Neural cell (in vitro differentiated cells): ENCODE measurements at regions not wholly inside any gene's neighbourhood (a gene's known extent, or its start where the extent isn't known, plus 50 kb on each side); places are given as distances from the start of the nearest gene placed in this dataset.

Source experiments
- H2AFZ ChIP-seq: fragments of 200-600, 300-800 bp; sonication (generic), shearing (Covaris generic); 2 replicates; pipeline ENCODE4 v1.6.0; 2014; ENCODE audit warnings: low read depth, mild to moderate bottlenecking, antibody characterized with exemption, low read length, moderate library complexity
- H3F3A ChIP-seq: fragments of 200-600 bp; shearing (Covaris generic); 2 replicates; pipeline ENCODE4 v1.6.1; 2016; ENCODE audit warnings: mild to moderate bottlenecking, moderate library complexity, mixed read lengths, antibody characterized with exemption, low read length; ENCODE audit not compliant: insufficient read depth, poor library complexity, severe bottlenecking
- H3K27ac ChIP-seq: fragments of 200-600, 300-800 bp; sonication (generic), shearing (Covaris generic); 2 replicates; pipeline ENCODE4 v1.5.1; 2014; ENCODE audit warnings: mild to moderate bottlenecking, low read length, moderate library complexity
- H3K27me3 ChIP-seq: fragments of 300-800, 200-600 bp; sonication (generic), shearing (Covaris generic); 2 replicates; pipeline ENCODE4 v1.6.0; 2014; ENCODE audit warnings: mild to moderate bottlenecking, low read depth, low read length, moderate library complexity; ENCODE audit not compliant: insufficient read depth
- H3K36me3 ChIP-seq: fragments of 300-800, 200-600 bp; sonication (generic), shearing (Covaris generic); 2 replicates; pipeline ENCODE4 v1.5.1; 2014; ENCODE audit warnings: mild to moderate bottlenecking, antibody characterized with exemption, low read length, moderate library complexity; ENCODE audit not compliant: insufficient read depth
- H3K4me2 ChIP-seq: fragments of 300-800, 200-600 bp; sonication (generic), shearing (Covaris generic); 2 replicates; pipeline ENCODE4 v1.6.0; 2014; ENCODE audit warnings: mild to moderate bottlenecking, low read length
- H3K4me3 ChIP-seq: fragments of 300-800, 200-600 bp; sonication (generic), shearing (Covaris generic); 2 replicates; pipeline ENCODE4 v1.5.1; 2014; ENCODE audit warnings: mild to moderate bottlenecking, low read length, moderate library complexity
- H3K79me2 ChIP-seq: fragments of 200-600 bp; shearing (Covaris generic); replicated peaks from 2 replicates; pipeline ENCODE4 v1.6.0; 2014; ENCODE audit warnings: mild to moderate bottlenecking, low read length, moderate library complexity; ENCODE audit not compliant: insufficient read depth
- H3K9ac ChIP-seq: fragments of 300-800, 200-600 bp; sonication (generic), shearing (Covaris generic); 2 replicates; pipeline ENCODE4 v1.6.1; 2016; ENCODE audit warnings: mild to moderate bottlenecking, low read length, mixed read lengths
- H3K9me2 ChIP-seq: fragments of 200-600 bp; shearing (Covaris generic); 2 replicates; pipeline ENCODE4 v1.6.1; 2016; ENCODE audit warnings: mild to moderate bottlenecking, low read length, mixed read lengths; ENCODE audit not compliant: insufficient read depth
- H3K9me3 ChIP-seq: fragments of 200-600, 300-800 bp; sonication (generic), shearing (Covaris generic); 2 replicates; pipeline ENCODE4 v1.6.1; 2016; ENCODE audit warnings: mild to moderate bottlenecking, mixed run types, low read length, moderate library complexity, mixed read lengths
- H4K20me1 ChIP-seq: fragments of 200-600 bp; shearing (Covaris generic); 2 replicates; pipeline ENCODE4 v1.6.1; 2016; ENCODE audit warnings: mild to moderate bottlenecking, mixed run types; ENCODE audit not compliant: insufficient read depth
- EP300 ChIP-seq: fragments of 450-650 bp; conservative IDR thresholded peaks from 2 replicates; pipeline ENCODE4 v1.6.1; 2014; ENCODE audit warnings: antibody characterized with exemption, mild to moderate bottlenecking, moderate library complexity; ENCODE audit not compliant: poor library complexity, severe bottlenecking
- EZH2 ChIP-seq: fragments of 200-600, 300-800 bp; shearing (Covaris generic), sonication (generic); IDR thresholded peaks from 2 replicates; pipeline ENCODE4 v1.6.1; 2014; ENCODE audit warnings: antibody characterized with exemption, low read length, borderline replicate concordance, mild to moderate bottlenecking; ENCODE audit not compliant: insufficient read depth, poor library complexity, severe bottlenecking
- MXI1 ChIP-seq: fragments of 450-650 bp; conservative IDR thresholded peaks from 2 replicates; pipeline ENCODE4 v1.6.1; 2014; ENCODE audit warnings: antibody characterized with exemption, mild to moderate bottlenecking; ENCODE audit not compliant: poor library complexity, severe bottlenecking
- POLR2AphosphoS5 ChIP-seq: IDR thresholded peaks from 2 replicates; pipeline ENCODE4 v1.6.1; 2012
- RAD21 ChIP-seq: fragments of 450-650 bp; conservative IDR thresholded peaks from 2 replicates; pipeline ENCODE4 v1.6.1; 2014; ENCODE audit warnings: antibody characterized with exemption, mild to moderate bottlenecking, moderate library complexity
- REST ChIP-seq: IDR thresholded peaks from 2 replicates; pipeline ENCODE4 v1.6.1; 2012; ENCODE audit warnings: borderline replicate concordance
- SMC3 ChIP-seq: fragments of 450-650 bp; conservative IDR thresholded peaks from 2 replicates; pipeline ENCODE4 v1.6.1; 2014; ENCODE audit warnings: antibody characterized with exemption, mild to moderate bottlenecking, moderate library complexity; ENCODE audit not compliant: poor library complexity
- TAF1 ChIP-seq: IDR thresholded peaks from 2 replicates; pipeline ENCODE4 v1.6.1; 2012; ENCODE audit warnings: low read depth
- TF ChIP-seq, protein P1 (sequence below): fragments of 450-650 bp; IDR thresholded peaks from 2 replicates; pipeline ENCODE4 v1.5.1; 2014; ENCODE audit warnings: antibody characterized with exemption, mild to moderate bottlenecking, moderate library complexity; ENCODE audit not compliant: poor library complexity, severe bottlenecking

GRCh38 chr16:51648526-51648925 is 497.5 kb upstream of the SALL1 start:
- no peak for TF ChIP-seq MXI1
- TF ChIP-seq, protein P1, sequence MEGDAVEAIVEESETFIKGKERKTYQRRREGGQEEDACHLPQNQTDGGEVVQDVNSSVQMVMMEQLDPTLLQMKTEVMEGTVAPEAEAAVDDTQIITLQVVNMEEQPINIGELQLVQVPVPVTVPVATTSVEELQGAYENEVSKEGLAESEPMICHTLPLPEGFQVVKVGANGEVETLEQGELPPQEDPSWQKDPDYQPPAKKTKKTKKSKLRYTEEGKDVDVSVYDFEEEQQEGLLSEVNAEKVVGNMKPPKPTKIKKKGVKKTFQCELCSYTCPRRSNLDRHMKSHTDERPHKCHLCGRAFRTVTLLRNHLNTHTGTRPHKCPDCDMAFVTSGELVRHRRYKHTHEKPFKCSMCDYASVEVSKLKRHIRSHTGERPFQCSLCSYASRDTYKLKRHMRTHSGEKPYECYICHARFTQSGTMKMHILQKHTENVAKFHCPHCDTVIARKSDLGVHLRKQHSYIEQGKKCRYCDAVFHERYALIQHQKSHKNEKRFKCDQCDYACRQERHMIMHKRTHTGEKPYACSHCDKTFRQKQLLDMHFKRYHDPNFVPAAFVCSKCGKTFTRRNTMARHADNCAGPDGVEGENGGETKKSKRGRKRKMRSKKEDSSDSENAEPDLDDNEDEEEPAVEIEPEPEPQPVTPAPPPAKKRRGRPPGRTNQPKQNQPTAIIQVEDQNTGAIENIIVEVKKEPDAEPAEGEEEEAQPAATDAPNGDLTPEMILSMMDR: no peak
- TF ChIP-seq RAD21: no peak
- TF ChIP-seq EZH2: no peak
- no peak for TF ChIP-seq TAF1
- TF ChIP-seq REST: no peak
- no peak for TF ChIP-seq POLR2AphosphoS5
- TF ChIP-seq EP300: no peak
- no peak for TF ChIP-seq SMC3
- Histone ChIP-seq H3K27me3 (no peaks in the 10 kb centered on the region), H3K4me2 (no peak overlapping the region), H3K9me3 (peaks cover 3% of the 10 kb centered on the region), H3K79me2 (no peaks in the 10 kb centered on the region), H2AFZ (no peak overlapping the region), H4K20me1 (no peaks in the 10 kb centered on the region), H3K9me2 (no peaks in the 10 kb centered on the region), H3K27ac (no peak overlapping the region), H3K9ac (no peak overlapping the region), H3F3A (no peaks in the 10 kb centered on the region), H3K36me3 (no peaks in the 10 kb centered on the region), H3K4me3 (no peak overlapping the region)

DNA sequence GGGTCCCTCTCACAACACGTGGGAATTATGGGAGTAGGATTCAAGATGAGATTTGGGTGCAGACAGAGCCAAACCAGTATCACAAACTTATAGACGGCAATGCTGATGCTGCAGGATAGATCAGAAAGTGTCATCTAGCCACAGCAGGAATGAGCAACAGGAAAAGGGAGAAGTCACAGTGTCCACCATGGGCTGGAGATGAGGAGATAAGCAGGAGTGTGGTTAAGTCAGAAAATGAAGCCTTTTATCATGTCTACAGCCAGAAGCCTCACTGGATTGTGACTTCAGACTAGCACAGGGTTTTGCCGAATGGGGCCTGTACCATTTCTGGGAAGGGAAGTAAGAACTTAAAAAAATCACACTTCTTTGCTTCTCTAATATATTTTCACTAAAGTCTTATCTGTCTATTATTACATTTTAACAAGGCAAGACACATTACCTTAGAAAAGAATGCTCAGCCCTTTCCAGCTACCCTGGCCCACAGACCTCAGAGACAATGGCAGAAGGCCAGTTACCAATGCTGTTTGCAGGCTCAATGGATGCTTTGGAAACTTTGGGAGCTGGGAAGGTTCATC is 490.2 kb upstream of the SALL1 start:
- H3K27ac ChIP-seq: no peak overlapping the region
- H3K27me3 ChIP-seq: no peaks in the 10 kb centered on the region
- no peaks in the 10 kb centered on the region for H3F3A ChIP-seq
- H3K79me2 ChIP-seq: no peaks in the 10 kb centered on the region
- no peak overlapping the region for H3K4me2 ChIP-seq
- no peak overlapping the region for H2AFZ ChIP-seq
- no peaks in the 10 kb centered on the region for H3K9me2 ChIP-seq
- TF ChIP-seq POLR2AphosphoS5 (no peak), EZH2 (no peak), MXI1 (no peak), SMC3 (no peak), EP300 (no peak), REST (no peak)
- TF ChIP-seq, protein P1: no peak
- H3K36me3 ChIP-seq: no peaks in the 10 kb centered on the region
- H4K20me1 ChIP-seq: no peaks in the 10 kb centered on the region
- H3K9me3 ChIP-seq: no peaks in the 10 kb centered on the region
- no peak overlapping the region for H3K9ac ChIP-seq
- no peak overlapping the region for H3K4me3 ChIP-seq
